Neural cell (in vitro differentiated cells): ENCODE measurements at regions not wholly inside any gene's neighbourhood (a gene's known extent, or its start where the extent isn't known, plus 50 kb on each side); places are given as distances from the start of the nearest gene placed in this dataset.

Experiments used
- H2AFZ ChIP-seq: fragments of 200-600, 300-800 bp; sonication (generic), shearing (Covaris generic); 2 replicates; pipeline ENCODE4 v1.6.0; 2014; ENCODE audit warnings: low read depth, mild to moderate bottlenecking, antibody characterized with exemption, low read length, moderate library complexity
- H3F3A ChIP-seq: fragments of 200-600 bp; shearing (Covaris generic); 2 replicates; pipeline ENCODE4 v1.6.1; 2016; ENCODE audit warnings: mild to moderate bottlenecking, moderate library complexity, mixed read lengths, antibody characterized with exemption, low read length; ENCODE audit not compliant: insufficient read depth, poor library complexity, severe bottlenecking
- H3K27ac ChIP-seq: fragments of 200-600, 300-800 bp; sonication (generic), shearing (Covaris generic); 2 replicates; pipeline ENCODE4 v1.5.1; 2014; ENCODE audit warnings: mild to moderate bottlenecking, low read length, moderate library complexity
- H3K27me3 ChIP-seq: fragments of 300-800, 200-600 bp; sonication (generic), shearing (Covaris generic); 2 replicates; pipeline ENCODE4 v1.6.0; 2014; ENCODE audit warnings: mild to moderate bottlenecking, low read depth, low read length, moderate library complexity; ENCODE audit not compliant: insufficient read depth
- H3K36me3 ChIP-seq: fragments of 300-800, 200-600 bp; sonication (generic), shearing (Covaris generic); 2 replicates; pipeline ENCODE4 v1.5.1; 2014; ENCODE audit warnings: mild to moderate bottlenecking, antibody characterized with exemption, low read length, moderate library complexity; ENCODE audit not compliant: insufficient read depth
- H3K4me2 ChIP-seq: fragments of 300-800, 200-600 bp; sonication (generic), shearing (Covaris generic); 2 replicates; pipeline ENCODE4 v1.6.0; 2014; ENCODE audit warnings: mild to moderate bottlenecking, low read length
- H3K4me3 ChIP-seq: fragments of 300-800, 200-600 bp; sonication (generic), shearing (Covaris generic); 2 replicates; pipeline ENCODE4 v1.5.1; 2014; ENCODE audit warnings: mild to moderate bottlenecking, low read length, moderate library complexity
- H3K79me2 ChIP-seq: fragments of 200-600 bp; shearing (Covaris generic); replicated peaks from 2 replicates; pipeline ENCODE4 v1.6.0; 2014; ENCODE audit warnings: mild to moderate bottlenecking, low read length, moderate library complexity; ENCODE audit not compliant: insufficient read depth
- H3K9ac ChIP-seq: fragments of 300-800, 200-600 bp; sonication (generic), shearing (Covaris generic); 2 replicates; pipeline ENCODE4 v1.6.1; 2016; ENCODE audit warnings: mild to moderate bottlenecking, low read length, mixed read lengths
- H3K9me2 ChIP-seq: fragments of 200-600 bp; shearing (Covaris generic); 2 replicates; pipeline ENCODE4 v1.6.1; 2016; ENCODE audit warnings: mild to moderate bottlenecking, low read length, mixed read lengths; ENCODE audit not compliant: insufficient read depth
- H3K9me3 ChIP-seq: fragments of 200-600, 300-800 bp; sonication (generic), shearing (Covaris generic); 2 replicates; pipeline ENCODE4 v1.6.1; 2016; ENCODE audit warnings: mild to moderate bottlenecking, mixed run types, low read length, moderate library complexity, mixed read lengths
- H4K20me1 ChIP-seq: fragments of 200-600 bp; shearing (Covaris generic); 2 replicates; pipeline ENCODE4 v1.6.1; 2016; ENCODE audit warnings: mild to moderate bottlenecking, mixed run types; ENCODE audit not compliant: insufficient read depth
- CTCF ChIP-seq: fragments of 450-650 bp; IDR thresholded peaks from 2 replicates; pipeline ENCODE4 v1.5.1; 2014; ENCODE audit warnings: antibody characterized with exemption, mild to moderate bottlenecking, moderate library complexity; ENCODE audit not compliant: poor library complexity, severe bottlenecking
- EP300 ChIP-seq: fragments of 450-650 bp; conservative IDR thresholded peaks from 2 replicates; pipeline ENCODE4 v1.6.1; 2014; ENCODE audit warnings: antibody characterized with exemption, mild to moderate bottlenecking, moderate library complexity; ENCODE audit not compliant: poor library complexity, severe bottlenecking
- EZH2 ChIP-seq: fragments of 200-600, 300-800 bp; shearing (Covaris generic), sonication (generic); IDR thresholded peaks from 2 replicates; pipeline ENCODE4 v1.6.1; 2014; ENCODE audit warnings: antibody characterized with exemption, low read length, borderline replicate concordance, mild to moderate bottlenecking; ENCODE audit not compliant: insufficient read depth, poor library complexity, severe bottlenecking
- MXI1 ChIP-seq: fragments of 450-650 bp; conservative IDR thresholded peaks from 2 replicates; pipeline ENCODE4 v1.6.1; 2014; ENCODE audit warnings: antibody characterized with exemption, mild to moderate bottlenecking; ENCODE audit not compliant: poor library complexity, severe bottlenecking
- POLR2AphosphoS5 ChIP-seq: IDR thresholded peaks from 2 replicates; pipeline ENCODE4 v1.6.1; 2012
- RAD21 ChIP-seq: fragments of 450-650 bp; conservative IDR thresholded peaks from 2 replicates; pipeline ENCODE4 v1.6.1; 2014; ENCODE audit warnings: antibody characterized with exemption, mild to moderate bottlenecking, moderate library complexity
- SMC3 ChIP-seq: fragments of 450-650 bp; conservative IDR thresholded peaks from 2 replicates; pipeline ENCODE4 v1.6.1; 2014; ENCODE audit warnings: antibody characterized with exemption, mild to moderate bottlenecking, moderate library complexity; ENCODE audit not compliant: poor library complexity
- TAF1 ChIP-seq: IDR thresholded peaks from 2 replicates; pipeline ENCODE4 v1.6.1; 2012; ENCODE audit warnings: low read depth
- TF ChIP-seq, protein P1 (sequence below): IDR thresholded peaks from 2 replicates; pipeline ENCODE4 v1.6.1; 2012; ENCODE audit warnings: borderline replicate concordance

GRCh38 chr5:130270786-130271185 lies 366.5 kb downstream of the CHSY3 start:
- H3K79me2 ChIP-seq: no peaks in the 10 kb centered on the region
- H4K20me1 ChIP-seq: no peaks in the 10 kb centered on the region
- no peak overlapping the region for H3K9ac ChIP-seq
- H3K36me3 ChIP-seq: no peaks in the 10 kb centered on the region
- no peak overlapping the region for H3K4me3 ChIP-seq
- H3K9me2 ChIP-seq: no peaks in the 10 kb centered on the region
- H2AFZ ChIP-seq: no peak overlapping the region
- no peak for TF ChIP-seq RAD21
- no peak for TF ChIP-seq POLR2AphosphoS5
- no peak for TF ChIP-seq EP300
- no peak for TF ChIP-seq CTCF
- TF ChIP-seq MXI1: no peak
- TF ChIP-seq, protein P1, sequence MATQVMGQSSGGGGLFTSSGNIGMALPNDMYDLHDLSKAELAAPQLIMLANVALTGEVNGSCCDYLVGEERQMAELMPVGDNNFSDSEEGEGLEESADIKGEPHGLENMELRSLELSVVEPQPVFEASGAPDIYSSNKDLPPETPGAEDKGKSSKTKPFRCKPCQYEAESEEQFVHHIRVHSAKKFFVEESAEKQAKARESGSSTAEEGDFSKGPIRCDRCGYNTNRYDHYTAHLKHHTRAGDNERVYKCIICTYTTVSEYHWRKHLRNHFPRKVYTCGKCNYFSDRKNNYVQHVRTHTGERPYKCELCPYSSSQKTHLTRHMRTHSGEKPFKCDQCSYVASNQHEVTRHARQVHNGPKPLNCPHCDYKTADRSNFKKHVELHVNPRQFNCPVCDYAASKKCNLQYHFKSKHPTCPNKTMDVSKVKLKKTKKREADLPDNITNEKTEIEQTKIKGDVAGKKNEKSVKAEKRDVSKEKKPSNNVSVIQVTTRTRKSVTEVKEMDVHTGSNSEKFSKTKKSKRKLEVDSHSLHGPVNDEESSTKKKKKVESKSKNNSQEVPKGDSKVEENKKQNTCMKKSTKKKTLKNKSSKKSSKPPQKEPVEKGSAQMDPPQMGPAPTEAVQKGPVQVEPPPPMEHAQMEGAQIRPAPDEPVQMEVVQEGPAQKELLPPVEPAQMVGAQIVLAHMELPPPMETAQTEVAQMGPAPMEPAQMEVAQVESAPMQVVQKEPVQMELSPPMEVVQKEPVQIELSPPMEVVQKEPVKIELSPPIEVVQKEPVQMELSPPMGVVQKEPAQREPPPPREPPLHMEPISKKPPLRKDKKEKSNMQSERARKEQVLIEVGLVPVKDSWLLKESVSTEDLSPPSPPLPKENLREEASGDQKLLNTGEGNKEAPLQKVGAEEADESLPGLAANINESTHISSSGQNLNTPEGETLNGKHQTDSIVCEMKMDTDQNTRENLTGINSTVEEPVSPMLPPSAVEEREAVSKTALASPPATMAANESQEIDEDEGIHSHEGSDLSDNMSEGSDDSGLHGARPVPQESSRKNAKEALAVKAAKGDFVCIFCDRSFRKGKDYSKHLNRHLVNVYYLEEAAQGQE: no peak
- no peak for TF ChIP-seq TAF1
- TF ChIP-seq SMC3: no peak
- TF ChIP-seq EZH2: no peak
- no peak overlapping the region for H3K27ac ChIP-seq
- H3F3A ChIP-seq: no peaks in the 10 kb centered on the region
- H3K4me2 ChIP-seq: no peak overlapping the region
- no peaks in the 10 kb centered on the region for H3K9me3 ChIP-seq
- no peaks in the 10 kb centered on the region for H3K27me3 ChIP-seq

DNA sequence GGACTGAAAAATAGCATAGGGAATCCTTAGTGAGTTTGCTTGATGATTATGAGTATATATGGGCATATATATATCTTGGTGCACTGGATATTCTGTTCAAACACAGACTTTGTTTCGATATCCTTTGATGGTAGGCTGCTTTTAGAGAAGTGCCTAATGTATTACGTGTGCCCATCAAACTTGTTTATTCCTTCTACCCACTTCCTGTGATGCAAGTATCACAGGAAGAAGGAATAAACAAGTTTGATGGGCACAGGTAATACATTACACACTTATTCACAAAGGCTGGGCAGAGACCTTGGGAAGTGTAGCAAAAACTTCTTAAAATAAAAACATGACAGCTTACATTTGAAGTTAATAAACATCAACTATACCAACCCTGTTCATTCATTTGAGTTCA lies 364.2 kb downstream of the CHSY3 start:
- no peak overlapping the region for H3K4me3 ChIP-seq
- no peaks in the 10 kb centered on the region for H3K9me3 ChIP-seq
- no peak overlapping the region for H2AFZ ChIP-seq
- H3K79me2 ChIP-seq: no peaks in the 10 kb centered on the region
- H3F3A ChIP-seq: no peaks in the 10 kb centered on the region
- TF ChIP-seq MXI1 (no peak), RAD21 (no peak), TAF1 (no peak), EP300 (no peak), EZH2 (no peak), CTCF (no peak), SMC3 (no peak), POLR2AphosphoS5 (no peak)
- TF ChIP-seq, protein P1: no peak
- no peak overlapping the region for H3K4me2 ChIP-seq
- H3K9ac ChIP-seq: no peak overlapping the region
- no peaks in the 10 kb centered on the region for H3K9me2 ChIP-seq
- H3K27ac ChIP-seq: no peak overlapping the region
- no peaks in the 10 kb centered on the region for H4K20me1 ChIP-seq
- H3K27me3 ChIP-seq: no peaks in the 10 kb centered on the region
- H3K36me3 ChIP-seq: no peaks in the 10 kb centered on the region
